GM10248 (cell line): ENCODE measurements at regions not wholly inside any gene's neighbourhood (a gene's known extent, or its start where the extent isn't known, plus 50 kb on each side); places are given as distances from the start of the nearest gene placed in this dataset.

Experiments
- CTCF ChIA-PET: fragments of 300-600 bp; sonication (Branson Sonifier 250); formaldehyde crosslinking; extraction: SDS; loops from one replicate; lab custom pipeline; 2021; ENCODE audit warnings: antibody characterized with exemption; lab: Yijun Ruan, JAX
- POLR2A ChIA-PET: fragments of 350-650 bp; sonication (Branson Sonifier 250); formaldehyde crosslinking; extraction: SDS; loops from one replicate; lab custom pipeline; 2020; ENCODE audit warnings: antibody characterized with exemption; lab: Yijun Ruan, JAX
- DNase-seq: peaks from one replicate; pipeline ENCODE4 v3.0.0; 2012; ENCODE audit errors: extremely low spot score
- TF ChIP-seq, protein P1 (sequence below): IDR thresholded peaks from 2 replicates; pipeline ENCODE4 v1.5.1; 2012; ENCODE audit warnings: mild to moderate bottlenecking, low read depth; ENCODE audit errors: extremely low read depth, missing control alignments, control extremely low read depth

DNA sequence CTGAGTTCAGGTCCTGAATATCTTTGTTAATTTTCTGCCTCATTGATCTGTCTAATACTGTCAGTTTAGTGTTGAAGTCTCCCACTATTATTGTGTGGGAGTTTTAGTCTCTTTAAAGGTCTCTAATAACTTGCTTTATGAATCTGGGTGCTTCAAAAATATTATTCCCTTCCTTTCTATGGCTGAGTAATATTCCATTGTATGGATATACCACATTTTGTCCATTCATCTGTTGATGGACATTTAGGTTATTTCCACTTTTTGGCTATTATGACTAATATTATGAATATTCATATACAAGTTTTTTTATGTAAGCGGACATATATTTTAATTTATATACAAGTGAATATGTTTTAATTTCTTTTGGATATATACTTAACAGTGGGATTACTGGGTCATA, 82.7 kb downstream of the SDR9C7 start:
- CTCF ChIA-PET = no interaction called here
- POLR2A ChIA-PET = no interaction called here
- TF ChIP-seq, protein P1, sequence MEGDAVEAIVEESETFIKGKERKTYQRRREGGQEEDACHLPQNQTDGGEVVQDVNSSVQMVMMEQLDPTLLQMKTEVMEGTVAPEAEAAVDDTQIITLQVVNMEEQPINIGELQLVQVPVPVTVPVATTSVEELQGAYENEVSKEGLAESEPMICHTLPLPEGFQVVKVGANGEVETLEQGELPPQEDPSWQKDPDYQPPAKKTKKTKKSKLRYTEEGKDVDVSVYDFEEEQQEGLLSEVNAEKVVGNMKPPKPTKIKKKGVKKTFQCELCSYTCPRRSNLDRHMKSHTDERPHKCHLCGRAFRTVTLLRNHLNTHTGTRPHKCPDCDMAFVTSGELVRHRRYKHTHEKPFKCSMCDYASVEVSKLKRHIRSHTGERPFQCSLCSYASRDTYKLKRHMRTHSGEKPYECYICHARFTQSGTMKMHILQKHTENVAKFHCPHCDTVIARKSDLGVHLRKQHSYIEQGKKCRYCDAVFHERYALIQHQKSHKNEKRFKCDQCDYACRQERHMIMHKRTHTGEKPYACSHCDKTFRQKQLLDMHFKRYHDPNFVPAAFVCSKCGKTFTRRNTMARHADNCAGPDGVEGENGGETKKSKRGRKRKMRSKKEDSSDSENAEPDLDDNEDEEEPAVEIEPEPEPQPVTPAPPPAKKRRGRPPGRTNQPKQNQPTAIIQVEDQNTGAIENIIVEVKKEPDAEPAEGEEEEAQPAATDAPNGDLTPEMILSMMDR = no peak
- DNase-seq = no peak

DNA sequence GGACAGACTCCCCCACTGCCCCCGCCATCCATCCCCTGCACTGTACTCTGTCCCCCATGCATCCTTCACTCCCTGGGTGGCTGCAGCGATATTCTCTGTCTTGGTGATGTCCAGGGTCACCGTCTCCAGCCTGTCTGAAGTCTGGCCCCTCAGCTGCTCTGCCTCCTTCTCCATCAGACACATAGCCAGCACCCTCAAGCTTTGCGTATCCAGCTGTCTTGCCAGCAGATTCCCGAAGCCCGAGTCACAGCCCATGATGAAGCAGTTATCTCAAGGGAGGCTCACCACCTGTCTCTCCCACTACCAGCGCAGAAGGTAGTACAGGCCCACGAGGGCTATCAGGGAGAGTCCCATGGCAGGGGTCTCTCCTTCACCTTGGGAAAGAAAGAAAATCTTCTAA, 77.8 kb downstream of the HSD17B6 start:
- no peak for DNase-seq
- ChIA-PET CTCF (interaction anchor here (0.7 to 2.9 kb wide), 10 partner anchors 9 to 348 kb away, joined by 3 to 28 read pairs (median 6); no protein-coding TSS in a partner anchor), POLR2A (no interaction called here)
- TF ChIP-seq, protein P1 = no peak

DNA sequence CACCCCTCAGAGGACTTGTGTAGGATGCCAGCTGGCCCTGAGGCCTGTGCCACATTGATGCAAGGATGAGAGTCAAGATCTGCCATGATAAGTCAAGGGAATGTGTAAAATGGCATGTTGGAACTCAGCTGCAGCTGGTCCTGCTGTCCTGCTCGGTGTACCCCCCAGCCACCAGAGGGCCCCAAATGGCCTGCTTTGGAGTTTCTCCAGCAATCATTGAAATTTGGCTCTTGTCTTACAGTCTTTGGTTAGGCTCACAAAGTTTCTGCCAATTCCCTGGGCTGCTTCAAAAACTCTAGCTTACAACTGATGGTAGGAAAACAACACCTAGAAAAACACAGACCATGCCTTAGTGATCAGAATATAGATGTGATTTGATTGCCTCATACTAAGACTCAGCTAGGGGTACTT, 76.8 kb downstream of the HSD17B6 start:
- CTCF ChIA-PET = interaction anchor here (0.6 to 2.9 kb wide), 16 partner anchors 10 to 349 kb away, joined by 3 to 28 read pairs (median 4); a partner anchor contains a TSS
- POLR2A ChIA-PET = interaction anchor here (0.5 kb wide), 1 partner anchor 272 kb away, joined by 5 read pairs; no protein-coding TSS in a partner anchor
- TF ChIP-seq, protein P1 = peak; percentile 70
- DNase-seq = peak; percentile 41

DNA sequence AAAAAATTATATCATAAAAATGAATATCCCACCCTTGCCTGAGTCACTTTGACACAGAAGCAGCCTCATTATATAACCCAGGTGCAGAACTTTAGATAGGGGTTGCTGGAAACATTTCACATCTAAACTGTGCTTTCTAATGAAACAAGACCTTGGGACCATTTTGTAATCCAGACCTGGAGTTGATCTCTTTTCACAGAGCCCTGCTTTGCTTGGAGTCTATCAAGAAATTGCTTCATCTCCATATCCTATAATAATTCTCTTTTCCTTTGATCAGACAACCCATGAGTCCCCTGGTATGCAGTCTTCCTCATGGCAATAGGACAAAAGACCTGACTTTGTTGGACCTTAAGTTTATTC, 76.3 kb downstream of the HSD17B6 start:
- TF ChIP-seq, protein P1 = no peak
- ChIA-PET CTCF (interaction anchor here (0.6 to 2.9 kb wide), 11 partner anchors 10 to 188 kb away, joined by 3 to 28 read pairs (median 4); a partner anchor contains a TSS), POLR2A (interaction anchor here (0.5 kb wide), 1 partner anchor 272 kb away, joined by 5 read pairs; no protein-coding TSS in a partner anchor)
- no peak for DNase-seq

DNA sequence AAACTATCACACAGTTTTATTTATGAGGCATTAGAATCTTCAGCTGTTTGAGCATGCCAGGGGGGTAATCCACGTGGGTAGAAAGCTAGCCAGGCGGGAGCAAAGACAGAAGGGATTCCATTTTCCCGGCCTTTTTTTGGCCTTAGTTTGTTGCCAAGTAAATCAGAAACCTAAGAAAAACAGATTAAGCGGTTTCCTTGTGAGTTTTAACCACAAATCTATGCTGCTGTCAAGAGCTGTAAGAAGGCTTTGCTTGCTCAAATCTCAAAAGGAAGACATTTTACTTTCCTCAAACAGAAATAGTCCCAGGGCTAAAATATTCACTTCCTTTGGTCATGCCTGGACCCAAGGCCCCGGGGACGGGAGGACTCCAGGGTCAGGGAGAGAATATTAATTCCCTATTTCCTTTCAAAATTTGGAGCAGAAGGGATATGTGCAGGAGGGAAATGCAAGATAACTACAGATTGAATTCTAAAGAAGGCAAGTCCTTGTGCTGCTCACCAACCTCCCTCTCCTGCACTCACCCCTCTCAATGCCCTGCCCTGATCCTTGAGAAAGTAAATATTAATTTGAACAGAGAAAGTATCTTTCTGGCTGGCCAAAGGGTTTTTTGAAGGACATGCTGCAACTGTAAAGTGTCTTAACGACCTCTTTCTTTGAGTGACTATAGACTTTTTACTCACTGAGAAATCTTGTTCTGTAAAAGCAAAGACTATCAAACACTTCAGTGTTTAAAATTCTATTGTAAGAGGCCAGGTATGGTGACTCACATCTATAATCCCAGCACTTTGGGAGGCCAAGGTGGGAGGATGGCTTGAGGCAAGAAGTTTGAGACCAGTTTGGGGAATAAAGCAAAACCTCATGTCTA, 75.7 kb downstream of the HSD17B6 start:
- CTCF ChIA-PET = interaction anchor here (1.3 to 2.9 kb wide), 4 partner anchors 11 to 163 kb away, joined by 3 to 20 read pairs (median 10); no protein-coding TSS in a partner anchor
- POLR2A ChIA-PET = no interaction called here
- DNase-seq = no peak
- TF ChIP-seq, protein P1 = no peak
